Right lobe of liver (tissue), 6 donors: ENCODE measurements at regions not wholly inside any gene's neighbourhood (a gene's known extent, or its start where the extent isn't known, plus 50 kb on each side); places are given as distances from the start of the nearest gene placed in this dataset.
"Not testable (repeated sequence)": the region's sequence is repeated elsewhere in the genome, so short reads cannot be mapped to it uniquely, and the experiment has no call there.

Source experiments
- ATAC-seq, 4 donors: fragments of 200-7000 bp; cut with Tn5 transposase; one replicate each; pipeline ENCODE4 v1.9.1; 2020; ENCODE audit warnings: mild to moderate bottlenecking in 4 of 4, moderate library complexity in 4 of 4
- DNase-seq, 3 donors: peaks; one replicate each; pipeline ENCODE4 v3.0.0-alpha.2; 2020
- H3K27ac ChIP-seq, 3 donors: fragments of 200-600 bp; one replicate each; pipeline ENCODE4 v1.8.0; 2022
- H3K27me3 ChIP-seq, 2 donors: fragments of 200-600 bp; one replicate each; pipeline ENCODE4 v1.8.0; 2022
- H3K36me3 ChIP-seq, 4 donors: fragments of 200-600 bp; sonication (generic) in 1 of 4; one replicate each; pipeline versions ENCODE4 v1.5.1 to v1.8.0; 2017 to 2022; ENCODE audit warnings: control low read depth in 1 of 4
- H3K4me1 ChIP-seq, 4 donors: fragments of 200-600 bp; sonication (generic) in 1 of 4; one replicate each; pipeline versions ENCODE4 v1.5.1 to v1.8.0; 2017 to 2022; ENCODE audit warnings: control low read depth in 1 of 4
- H3K4me3 ChIP-seq, 3 donors: fragments of 200-600 bp; one replicate each; pipeline ENCODE4 v1.8.0; 2022
- H3K9me3 ChIP-seq, 4 donors: fragments of 200-600 bp; sonication (generic) in 1 of 4; one replicate each; pipeline versions ENCODE4 v1.5.1 to v1.8.0; 2017 to 2022; ENCODE audit warnings: control low read depth in 1 of 4
- POLR2A ChIP-seq: fragments of 450-650 bp; IDR thresholded peaks from one replicate; pipeline ENCODE4 v1.6.1; 2017; ENCODE audit warnings: antibody characterized with exemption, mild to moderate bottlenecking
- WGBS: methylation state at CpG from one replicate; pipeline ENCODE4 v1.1.6; 2018; ENCODE audit warnings: low coverage, low lambda C conversion rate; ENCODE audit not compliant: insufficient coverage; ENCODE audit errors: missing lambda C conversion rate; 5-methylcytosine and 5-hydroxymethylcytosine counted together
- intact Hi-C, 2 donors: fragments of 100-400 bp; cut with DNase I; formaldehyde crosslinking; loops; one replicate each; pipeline versions ENCODE4 v1.11.2 to v1.14.1; 2022
- TF ChIP-seq, protein P1 (sequence below), 4 donors: fragments of 200-600 bp in 3 of 4; fragments of 450-650 bp in 1 of 4; IDR thresholded peaks; one replicate each; pipeline versions ENCODE4 v1.5.1 to v1.8.0; 2016 to 2022; ENCODE audit warnings: antibody characterized with exemption in 4 of 4, mild to moderate bottlenecking in 2 of 4
- donor health status: DM: no; HTN: yes; CAD: no.
- donor health status: DM: no; HTN: no; CAD: no.
- donor health status: DM: no; HTN: no; CAD: no.
- donor health status: DM: no; HTN: yes; CAD: no.
- donor health status: DM: no; HTN: yes; CAD: no.

DNA sequence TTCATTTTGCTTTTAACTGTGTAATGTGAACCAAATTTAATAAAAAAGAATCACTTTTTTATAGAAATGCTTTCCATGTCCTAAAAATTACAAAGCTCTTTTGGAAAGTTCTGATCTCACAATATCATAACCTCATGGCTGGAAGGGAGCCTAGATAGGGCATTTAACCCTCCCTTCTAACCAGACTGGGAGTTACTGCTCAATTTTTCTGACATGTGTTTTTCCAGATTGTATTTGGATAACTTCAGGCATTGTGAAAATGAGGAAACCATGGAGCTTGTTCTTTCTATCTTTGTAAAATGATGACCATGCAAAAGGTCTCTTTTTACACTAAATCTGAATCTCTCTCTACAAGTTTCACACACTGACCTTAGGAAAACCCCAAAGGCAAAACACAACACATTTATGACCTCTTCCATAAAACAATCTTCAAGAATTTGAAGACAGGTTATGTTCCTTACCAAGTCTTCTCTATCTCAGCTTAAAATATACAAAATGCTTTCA, 508.8 kb downstream of the DIPK2A start:
- no peaks in the 10 kb centered on the region for H3K27me3 ChIP-seq
- ATAC-seq (no peak), DNase-seq (no peak)
- no peaks in the 10 kb centered on the region for H3K36me3 ChIP-seq
- intact Hi-C loops, result no loop called here
- H3K27ac ChIP-seq, result no peak overlapping the region
- H3K4me1 ChIP-seq, result no peaks in the 10 kb centered on the region
- H3K9me3 ChIP-seq, result no peaks in the 10 kb centered on the region
- no peak for TF ChIP-seq POLR2A
- TF ChIP-seq, protein P1, sequence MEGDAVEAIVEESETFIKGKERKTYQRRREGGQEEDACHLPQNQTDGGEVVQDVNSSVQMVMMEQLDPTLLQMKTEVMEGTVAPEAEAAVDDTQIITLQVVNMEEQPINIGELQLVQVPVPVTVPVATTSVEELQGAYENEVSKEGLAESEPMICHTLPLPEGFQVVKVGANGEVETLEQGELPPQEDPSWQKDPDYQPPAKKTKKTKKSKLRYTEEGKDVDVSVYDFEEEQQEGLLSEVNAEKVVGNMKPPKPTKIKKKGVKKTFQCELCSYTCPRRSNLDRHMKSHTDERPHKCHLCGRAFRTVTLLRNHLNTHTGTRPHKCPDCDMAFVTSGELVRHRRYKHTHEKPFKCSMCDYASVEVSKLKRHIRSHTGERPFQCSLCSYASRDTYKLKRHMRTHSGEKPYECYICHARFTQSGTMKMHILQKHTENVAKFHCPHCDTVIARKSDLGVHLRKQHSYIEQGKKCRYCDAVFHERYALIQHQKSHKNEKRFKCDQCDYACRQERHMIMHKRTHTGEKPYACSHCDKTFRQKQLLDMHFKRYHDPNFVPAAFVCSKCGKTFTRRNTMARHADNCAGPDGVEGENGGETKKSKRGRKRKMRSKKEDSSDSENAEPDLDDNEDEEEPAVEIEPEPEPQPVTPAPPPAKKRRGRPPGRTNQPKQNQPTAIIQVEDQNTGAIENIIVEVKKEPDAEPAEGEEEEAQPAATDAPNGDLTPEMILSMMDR (IDR thresholded peaks at IDR 0.05), result no peak
- H3K4me3 ChIP-seq, result no peak overlapping the region

DNA sequence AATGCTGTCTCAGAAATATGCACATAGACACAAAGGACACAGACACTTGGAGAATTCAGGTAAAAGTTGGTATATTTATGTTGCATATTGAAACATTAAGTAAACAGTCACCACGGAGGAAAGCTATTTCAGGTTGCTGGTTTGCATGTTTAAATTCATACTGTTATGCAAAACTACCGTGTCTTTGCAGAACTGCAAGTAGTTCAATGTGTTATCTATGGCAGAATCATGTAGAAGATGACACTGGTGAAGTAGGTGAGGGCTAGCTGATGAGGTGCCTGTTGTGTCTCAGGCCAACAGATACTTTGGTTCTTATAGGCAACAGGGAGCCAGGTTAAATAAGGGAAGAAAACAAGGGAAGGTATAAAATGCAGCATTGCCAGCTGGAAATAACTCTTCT, 511.3 kb downstream of the DIPK2A start:
- H3K36me3 ChIP-seq, result no peaks in the 10 kb centered on the region
- TF ChIP-seq, protein P1 (IDR thresholded peaks at IDR 0.05), result no peak
- TF ChIP-seq POLR2A, result no peak
- H3K27me3 ChIP-seq, result no peaks in the 10 kb centered on the region
- ATAC-seq, result no peak
- 65% methylated on average over 2 of the region's 2 CpGs for WGBS
- H3K27ac ChIP-seq, result no peak overlapping the region
- no peak for DNase-seq
- H3K4me1 ChIP-seq, result no peaks in the 10 kb centered on the region
- H3K4me3 ChIP-seq, result no peak overlapping the region
- intact Hi-C loops, result no loop called here
- H3K9me3 ChIP-seq, result no peaks in the 10 kb centered on the region

DNA sequence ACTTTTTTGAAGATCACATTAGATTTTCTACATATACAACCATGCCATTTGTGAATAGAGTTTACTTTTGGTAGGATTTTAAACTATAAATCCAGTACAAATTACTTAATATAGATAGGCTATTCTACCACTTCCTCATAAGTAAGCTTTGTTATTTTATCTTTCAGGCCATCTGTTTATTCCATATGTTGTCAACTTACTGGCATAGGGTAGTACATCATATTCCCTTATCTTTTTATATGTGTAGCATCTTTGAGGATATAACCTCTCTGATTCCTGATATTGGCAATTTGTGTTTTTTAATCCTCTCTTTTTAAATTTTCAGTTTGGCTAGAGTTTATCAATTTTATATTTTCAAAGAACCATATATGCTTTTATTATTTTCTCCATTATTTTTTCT, 515.4 kb downstream of the DIPK2A start:
- no peak for TF ChIP-seq POLR2A
- TF ChIP-seq, protein P1 (IDR thresholded peaks at IDR 0.05), result no peak
- intact Hi-C loops, result no loop called here
- Histone ChIP-seq H3K27ac (no peak overlapping the region), H3K4me1 (no peaks in the 10 kb centered on the region), H3K4me3 (no peak overlapping the region), H3K27me3 (no peaks in the 10 kb centered on the region), H3K36me3 (no peaks in the 10 kb centered on the region), H3K9me3 (no peaks in the 10 kb centered on the region)
- no peak for DNase-seq
- no peak for ATAC-seq

DNA sequence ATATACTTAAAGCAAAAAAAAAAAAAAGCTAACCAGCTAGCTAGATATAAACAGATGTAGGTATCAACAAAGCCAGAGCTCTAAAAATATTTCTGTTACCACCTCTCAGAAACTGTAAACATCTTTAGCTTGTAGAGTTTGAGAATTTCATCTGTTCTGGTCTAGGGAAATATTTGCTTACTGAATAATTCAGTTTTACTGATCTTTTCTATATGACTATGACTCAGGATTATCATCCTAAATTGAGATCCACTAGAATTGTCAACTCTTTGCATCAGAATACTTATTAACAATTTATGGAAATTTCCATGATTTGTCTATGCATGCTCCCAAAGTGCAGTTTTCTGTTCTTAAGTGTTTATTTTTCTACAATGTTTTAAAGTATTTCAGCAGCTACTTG, 517.3 kb downstream of the DIPK2A start:
- H3K9me3 ChIP-seq, result no peaks in the 10 kb centered on the region
- H3K4me1 ChIP-seq, result no peaks in the 10 kb centered on the region
- ATAC-seq (no peak), DNase-seq (no peak)
- intact Hi-C loops, result no loop called here
- H3K36me3 ChIP-seq, result no peaks in the 10 kb centered on the region
- no peaks in the 10 kb centered on the region for H3K27me3 ChIP-seq
- H3K4me3 ChIP-seq, result no peak overlapping the region
- no peak overlapping the region for H3K27ac ChIP-seq
- TF ChIP-seq, protein P1 (IDR thresholded peaks at IDR 0.05), result no peak
- no peak for TF ChIP-seq POLR2A

DNA sequence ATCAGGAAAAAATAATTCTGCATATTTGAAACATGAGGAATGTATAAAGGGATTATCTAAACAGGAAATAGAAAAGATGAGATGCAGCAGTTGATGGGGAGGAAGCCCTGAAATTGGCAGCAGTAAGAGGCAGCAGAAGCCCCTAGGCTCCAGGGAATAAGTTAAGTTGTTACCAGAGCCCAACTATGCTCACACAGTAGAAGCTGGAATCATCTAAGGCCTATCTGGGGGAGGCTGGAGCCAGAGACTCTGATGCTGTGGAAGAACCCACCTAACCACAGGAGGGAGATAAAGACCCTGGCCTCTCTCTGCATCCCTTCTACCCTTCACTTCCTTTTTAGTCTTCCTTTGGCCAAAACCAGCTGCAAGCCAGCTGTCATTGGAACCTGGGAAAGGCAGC, 519.7 kb downstream of the DIPK2A start:
- Histone ChIP-seq H3K9me3 (no peaks in the 10 kb centered on the region), H3K27ac (no peak overlapping the region), H3K4me3 (no peak overlapping the region), H3K4me1 (no peaks in the 10 kb centered on the region), H3K27me3 (no peaks in the 10 kb centered on the region), H3K36me3 (no peaks in the 10 kb centered on the region)
- ATAC-seq (no peak), DNase-seq (no peak)
- TF ChIP-seq, protein P1 (IDR thresholded peaks at IDR 0.05), result no peak
- no peak for TF ChIP-seq POLR2A
- intact Hi-C loops, result no loop called here

DNA sequence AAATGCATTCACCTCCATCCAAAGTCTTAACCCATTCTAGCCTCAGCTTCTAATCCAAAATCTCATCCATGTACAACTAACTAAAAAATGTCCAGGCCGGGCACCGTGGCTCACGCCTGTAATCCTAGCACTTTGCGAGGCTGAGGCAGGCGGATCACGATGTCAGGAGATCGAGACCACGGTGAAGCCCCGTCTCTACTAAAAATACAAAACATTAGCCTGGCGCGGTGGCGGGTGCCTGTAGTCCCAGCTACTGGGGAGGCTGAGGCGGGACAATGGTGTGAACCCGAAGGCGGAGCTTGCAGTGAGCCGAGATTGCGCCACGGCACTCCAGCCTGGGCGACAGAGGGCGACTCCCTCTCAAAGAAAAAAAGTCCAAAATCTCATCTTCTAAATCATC, 523.0 kb downstream of the DIPK2A start:
- H3K9me3 ChIP-seq, H3K4me3 ChIP-seq, ATAC-seq, intact Hi-C loops, DNase-seq, H3K27ac ChIP-seq, H3K36me3 ChIP-seq, H3K4me1 ChIP-seq, H3K27me3 ChIP-seq: not testable (repeated sequence)
- WGBS, result 91% methylated on average over 20 of the region's 20 CpGs
